PC-9 (cell line): ENCODE measurements at regions not wholly inside any gene's neighbourhood (a gene's known extent, or its start where the extent isn't known, plus 50 kb on each side); places are given as distances from the start of the nearest gene placed in this dataset.

Source experiments
- CTCF ChIP-seq: fragments of 200-600 bp; sonication (generic); conservative IDR thresholded peaks from 2 replicates; pipeline ENCODE4 v1.6.1; 2017; ENCODE audit warnings: mixed run types, antibody characterized with exemption, mild to moderate bottlenecking, moderate library complexity
- EZH2 ChIP-seq: fragments of 200-600 bp; sonication (generic); IDR thresholded peaks from 2 replicates; pipeline ENCODE4 v1.8.0; 2017; ENCODE audit warnings: antibody characterized with exemption, low read depth

DNA sequence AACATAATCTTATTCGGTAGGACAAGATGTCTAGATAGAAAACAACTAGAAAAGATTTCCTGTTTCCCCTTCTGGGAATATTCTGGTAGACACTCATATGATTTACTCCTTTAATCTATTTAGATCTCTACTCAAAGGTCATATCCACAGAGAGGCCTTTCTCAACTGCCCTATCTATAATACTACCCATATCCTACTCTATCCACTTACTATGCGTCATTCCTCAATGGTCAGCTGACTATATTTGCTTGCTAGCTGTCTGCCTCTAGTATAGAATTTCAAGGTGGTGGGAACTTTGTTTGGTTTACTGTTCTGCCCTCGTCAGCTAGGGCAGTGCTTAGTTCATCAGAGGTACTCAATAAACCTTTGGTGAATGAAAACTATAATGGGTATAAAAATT lies 157.8 kb upstream of the PKP2 start:
- TF ChIP-seq CTCF, result no peak
- no peak for TF ChIP-seq EZH2
